ENCODE measurements at regions not wholly inside any gene's neighbourhood (a gene's known extent, or its start where the extent isn't known, plus 50 kb on each side); places are given as distances from the start of the nearest gene placed in this dataset.

- DNase-seq = no peak
Measured at GRCh38 chr4:175444512-175444911, 367.6 kb downstream of the GPM6A start.

GRCh38 chr4:175447016-175447415 is 365.0 kb downstream of the GPM6A start:
- no peak for DNase-seq

GRCh38 chr4:175450446-175450845 is 361.6 kb downstream of the GPM6A start:
- DNase-seq = no peak

- no peak for DNase-seq
Measured at GRCh38 chr4:175451238-175451965, 360.7 kb downstream of the GPM6A start.

- no peak for DNase-seq
Measured at GRCh38 chr4:175453456-175453855, 358.6 kb downstream of the GPM6A start.

- no peak for DNase-seq
Measured at GRCh38 chr4:175456131-175456530, 355.9 kb downstream of the GPM6A start.

GRCh38 chr4:175457956-175458355 is 354.1 kb downstream of the GPM6A start:
- DNase-seq = no peak

- no peak for DNase-seq
Measured at GRCh38 chr4:175459571-175459970, 352.5 kb downstream of the GPM6A start.

- no peak for DNase-seq
Measured at GRCh38 chr4:175460414-175460813, 351.6 kb downstream of the GPM6A start.

GRCh38 chr4:175469514-175469913 is 342.6 kb downstream of the GPM6A start:
- no peak for DNase-seq

- no peak for DNase-seq
Measured at GRCh38 chr4:175470131-175470530, 341.9 kb downstream of the GPM6A start.

- no peak for DNase-seq
Measured at GRCh38 chr4:175480404-175480803, 331.7 kb downstream of the GPM6A start.

- DNase-seq = no peak
Measured at GRCh38 chr4:175499735-175500352, 312.2 kb downstream of the GPM6A start.

- no peak for DNase-seq
Measured at GRCh38 chr4:175504318-175504717, 307.7 kb downstream of the GPM6A start.

GRCh38 chr4:175509320-175509719 is 302.7 kb downstream of the GPM6A start:
- DNase-seq = no peak

GRCh38 chr4:175511861-175512260 is 300.2 kb downstream of the GPM6A start:
- DNase-seq = no peak

- DNase-seq = no peak
Measured at GRCh38 chr4:175514174-175514573, 297.9 kb downstream of the GPM6A start.

GRCh38 chr4:175530655-175531054 is 281.4 kb downstream of the GPM6A start:
- DNase-seq = no peak

- no peak for DNase-seq
Measured at GRCh38 chr4:175531405-175532091, 280.5 kb downstream of the GPM6A start.

GRCh38 chr4:175536852-175537453 is 275.1 kb downstream of the GPM6A start:
- DNase-seq = peak; percentile 9 to 57

GRCh38 chr4:175539498-175539897 is 272.6 kb downstream of the GPM6A start:
- no peak for DNase-seq

GRCh38 chr4:175540151-175540550 is 271.9 kb downstream of the GPM6A start:
- DNase-seq = no peak

GRCh38 chr4:175540732-175541131 is 271.3 kb downstream of the GPM6A start:
- no peak for DNase-seq
